Vagina (tissue), 2 donors: ENCODE measurements at regions not wholly inside any gene's neighbourhood (a gene's known extent, or its start where the extent isn't known, plus 50 kb on each side); places are given as distances from the start of the nearest gene placed in this dataset.

ENCODE experiments used
- DNase-seq, 2 donors: peaks; one replicate each; pipeline ENCODE4 v3.0.0-alpha.2; 2017; ENCODE audit errors: extremely low spot score in 2 of 2
- H3K27ac ChIP-seq: fragments of 200-600 bp; sonication (generic); one replicate; pipeline ENCODE4 v1.5.1; 2019
- H3K27me3 ChIP-seq: fragments of 200-600 bp; sonication (generic); one replicate; pipeline ENCODE4 v1.5.1; 2019
- H3K36me3 ChIP-seq, 2 donors: fragments of 200-600 bp; sonication (generic); one replicate each; pipeline ENCODE4 v1.5.1; 2017 to 2019
- H3K4me1 ChIP-seq: fragments of 200-600 bp; sonication (generic); one replicate; pipeline ENCODE4 v1.5.1; 2019
- H3K4me3 ChIP-seq, 2 donors: fragments of 200-600 bp; sonication (generic); 1 replicate in 1 of 2; 2 replicates in 1 of 2; pipeline ENCODE4 v1.5.1; 2016 to 2019
- H3K9me3 ChIP-seq: fragments of 200-600 bp; sonication (generic); one replicate; pipeline ENCODE4 v1.5.1; 2019
- POLR2A ChIP-seq, 2 donors: fragments of 450-650 bp; IDR thresholded peaks; one replicate each; pipeline ENCODE4 v1.6.1; 2017; ENCODE audit warnings: antibody characterized with exemption in 2 of 2, mild to moderate bottlenecking in 2 of 2, moderate library complexity in 2 of 2
- POLR2AphosphoS5 ChIP-seq, 2 donors: sonication (generic); formaldehyde crosslinking; IDR thresholded peaks; one replicate each; pipeline ENCODE4 v1.9.0; 2017; ENCODE audit warnings: antibody characterized with exemption in 2 of 2, mild to moderate bottlenecking in 2 of 2, low read depth in 1 of 2; ENCODE audit not compliant: insufficient read depth in 1 of 2
- intact Hi-C: fragments of 100-400 bp; cut with DNase I; formaldehyde crosslinking; loops from one replicate; pipeline ENCODE4 v1.15.1; 2023
- TF ChIP-seq, protein P1 (sequence below), 3 experiments: fragments of 450-650 bp in 2 of 3; fragments of 200-600 bp in 1 of 3; sonication (generic) in 1 of 3; IDR thresholded peaks; one replicate each; pipeline ENCODE4 v1.5.1; 2017 to 2019; ENCODE audit warnings: antibody characterized with exemption in 3 of 3, mild to moderate bottlenecking in 2 of 3, moderate library complexity in 2 of 3

DNA sequence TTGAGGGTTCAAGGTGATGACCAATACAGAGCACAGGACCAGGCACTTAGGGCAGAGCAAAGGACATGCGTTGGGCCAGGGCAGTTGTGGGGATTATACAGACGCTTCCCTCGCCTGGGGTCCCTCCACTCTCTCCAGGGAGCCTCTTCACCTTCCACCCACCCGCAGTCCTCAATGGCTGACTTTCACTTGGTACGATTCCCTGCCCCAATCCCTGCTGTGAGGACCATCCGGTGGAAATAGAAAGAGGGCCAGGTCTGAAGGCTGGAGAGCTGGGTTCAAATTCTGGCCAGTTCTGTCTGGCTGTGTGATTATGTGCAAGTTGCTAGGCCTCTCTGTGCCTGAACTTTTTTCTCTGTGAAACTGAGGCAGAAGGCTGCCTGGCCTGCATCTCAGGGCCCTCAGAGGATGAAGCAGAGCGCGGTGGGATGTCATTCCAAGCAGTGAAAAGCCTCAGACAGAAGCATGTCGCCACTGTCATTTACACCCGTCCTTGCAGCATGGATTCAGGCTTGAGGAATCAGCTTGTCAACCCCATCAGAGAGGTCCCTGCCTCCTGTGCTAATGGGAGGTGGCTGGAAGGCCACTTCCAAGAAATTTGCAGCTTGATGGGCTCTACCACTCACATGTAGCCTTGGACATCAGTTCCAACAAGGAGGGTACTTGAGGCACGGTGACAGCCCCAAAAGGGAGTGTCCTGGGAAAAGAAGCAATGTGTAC is 206.6 kb upstream of the IER5L start:
- no peak overlapping the region for H3K4me3 ChIP-seq
- intact Hi-C loops, result no loop called here

DNA sequence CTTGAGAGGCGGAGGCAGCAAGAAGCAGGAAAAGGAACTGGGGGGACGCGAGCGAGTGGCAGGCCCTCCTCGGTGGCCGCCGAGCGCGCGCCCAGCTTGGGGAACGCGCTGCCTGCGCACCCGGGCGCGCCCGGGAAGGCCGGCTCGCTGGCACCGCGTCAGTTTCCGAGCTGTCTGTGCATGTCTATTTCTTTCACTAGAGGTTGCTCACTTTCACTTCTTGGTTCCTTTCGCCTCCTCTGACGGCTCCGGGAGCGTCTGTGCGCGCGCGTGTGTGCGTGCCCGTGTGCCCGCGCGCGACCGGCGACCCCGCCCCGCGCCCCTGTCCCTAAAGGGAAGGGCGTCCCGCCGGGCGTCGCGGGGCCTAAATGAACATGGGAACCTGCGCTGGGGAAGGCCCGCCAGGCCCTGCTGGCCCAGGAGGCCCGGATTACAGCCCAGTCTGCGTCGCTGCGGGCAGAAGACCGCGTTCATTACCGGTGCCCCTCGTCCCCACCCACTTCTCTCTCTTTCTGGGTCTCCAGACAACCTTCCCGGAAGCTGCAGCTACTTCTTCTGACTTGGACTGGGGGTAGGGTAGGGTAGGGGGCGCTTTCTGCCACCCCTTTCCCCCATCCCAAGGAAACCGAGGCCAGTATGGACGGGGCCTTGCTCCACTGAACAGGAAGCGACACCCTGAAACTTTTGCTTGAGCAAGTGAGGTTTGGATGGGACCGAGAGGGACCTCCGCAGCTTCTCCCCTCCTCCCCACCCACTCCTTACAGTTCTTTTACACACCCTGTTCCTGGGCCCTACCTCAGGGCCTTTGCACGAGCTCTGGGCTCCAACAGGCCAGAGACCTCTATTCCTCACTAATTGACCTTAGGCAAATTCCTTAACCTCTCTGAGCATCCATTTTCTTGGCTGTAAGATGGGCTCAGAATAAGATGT is 205.8 kb upstream of the IER5L start:
- peak overlapping the region; percentile 96 for H3K27ac ChIP-seq
- DNase-seq, result no peak
- intact Hi-C loops, result no loop called here
- H3K4me3 ChIP-seq, result peak overlapping the region; percentile 52 to 56
- TF ChIP-seq POLR2A (IDR thresholded peaks at IDR 0.05) (no peak), POLR2AphosphoS5 (IDR thresholded peaks at IDR 0.05; ENCODE audit: insufficient read depth in 1 of 2, low read depth in 1 of 2) (no peak)
- TF ChIP-seq, protein P1, sequence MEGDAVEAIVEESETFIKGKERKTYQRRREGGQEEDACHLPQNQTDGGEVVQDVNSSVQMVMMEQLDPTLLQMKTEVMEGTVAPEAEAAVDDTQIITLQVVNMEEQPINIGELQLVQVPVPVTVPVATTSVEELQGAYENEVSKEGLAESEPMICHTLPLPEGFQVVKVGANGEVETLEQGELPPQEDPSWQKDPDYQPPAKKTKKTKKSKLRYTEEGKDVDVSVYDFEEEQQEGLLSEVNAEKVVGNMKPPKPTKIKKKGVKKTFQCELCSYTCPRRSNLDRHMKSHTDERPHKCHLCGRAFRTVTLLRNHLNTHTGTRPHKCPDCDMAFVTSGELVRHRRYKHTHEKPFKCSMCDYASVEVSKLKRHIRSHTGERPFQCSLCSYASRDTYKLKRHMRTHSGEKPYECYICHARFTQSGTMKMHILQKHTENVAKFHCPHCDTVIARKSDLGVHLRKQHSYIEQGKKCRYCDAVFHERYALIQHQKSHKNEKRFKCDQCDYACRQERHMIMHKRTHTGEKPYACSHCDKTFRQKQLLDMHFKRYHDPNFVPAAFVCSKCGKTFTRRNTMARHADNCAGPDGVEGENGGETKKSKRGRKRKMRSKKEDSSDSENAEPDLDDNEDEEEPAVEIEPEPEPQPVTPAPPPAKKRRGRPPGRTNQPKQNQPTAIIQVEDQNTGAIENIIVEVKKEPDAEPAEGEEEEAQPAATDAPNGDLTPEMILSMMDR (IDR thresholded peaks at IDR 0.05), result no peak
- no peaks in the 10 kb centered on the region for H3K36me3 ChIP-seq
- peaks cover 24% of the 10 kb centered on the region for H3K4me1 ChIP-seq
- H3K9me3 ChIP-seq, result no peaks in the 10 kb centered on the region
- H3K27me3 ChIP-seq, result no peaks in the 10 kb centered on the region

More for the DNA sequence above, 206.6 kb upstream of the IER5L start:
- Histone ChIP-seq H3K9me3 (no peaks in the 10 kb centered on the region), H3K27ac (peak overlapping the region; percentile 96), H3K36me3 (no peaks in the 10 kb centered on the region), H3K27me3 (no peaks in the 10 kb centered on the region), H3K4me1 (peaks cover 24% of the 10 kb centered on the region)
- no peak for TF ChIP-seq POLR2A (IDR thresholded peaks at IDR 0.05)
- TF ChIP-seq POLR2AphosphoS5 (IDR thresholded peaks at IDR 0.05; ENCODE audit: insufficient read depth in 1 of 2, low read depth in 1 of 2), result no peak
- TF ChIP-seq, protein P1 (IDR thresholded peaks at IDR 0.05), result no peak
- DNase-seq, result no peak

DNA sequence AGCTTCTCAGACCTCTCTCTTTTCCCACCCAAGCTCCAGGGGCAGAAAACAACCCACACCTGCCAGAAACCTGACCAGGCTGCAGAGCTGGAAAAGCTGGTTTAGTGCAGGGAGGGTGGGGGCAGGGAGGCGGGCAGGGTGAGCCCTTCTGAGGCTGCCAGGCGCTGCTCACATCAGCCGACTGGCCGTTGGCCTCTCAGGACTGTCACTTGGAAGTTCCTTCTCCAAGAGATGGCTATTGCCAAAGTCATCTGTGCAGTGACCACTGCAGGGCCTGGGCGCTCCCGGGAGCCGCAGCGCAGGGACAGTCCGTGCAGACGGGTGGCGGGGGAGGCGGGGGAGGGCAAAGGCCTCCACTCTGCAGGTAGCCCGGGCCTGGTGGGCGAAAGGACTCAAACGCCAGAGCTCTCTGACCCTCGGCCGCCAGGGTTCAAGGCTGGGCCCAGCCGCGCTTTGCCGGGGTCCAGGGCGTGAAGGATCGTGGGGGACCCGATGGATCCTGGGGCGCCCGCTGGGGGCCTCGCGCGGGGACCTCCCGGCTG is 205.0 kb upstream of the IER5L start:
- Histone ChIP-seq H3K36me3 (no peaks in the 10 kb centered on the region), H3K4me3 (peak overlapping the region; percentile 52 to 56), H3K9me3 (no peaks in the 10 kb centered on the region), H3K27ac (peak overlapping the region; percentile 96), H3K4me1 (peaks cover 24% of the 10 kb centered on the region), H3K27me3 (no peaks in the 10 kb centered on the region)
- no peak for DNase-seq
- TF ChIP-seq POLR2AphosphoS5 (IDR thresholded peaks at IDR 0.05; ENCODE audit: insufficient read depth in 1 of 2, low read depth in 1 of 2) (peak; percentile 36 to 48), POLR2A (IDR thresholded peaks at IDR 0.05) (no peak)
- TF ChIP-seq, protein P1 (IDR thresholded peaks at IDR 0.05), result no peak
- intact Hi-C loops, result no loop called here

DNA sequence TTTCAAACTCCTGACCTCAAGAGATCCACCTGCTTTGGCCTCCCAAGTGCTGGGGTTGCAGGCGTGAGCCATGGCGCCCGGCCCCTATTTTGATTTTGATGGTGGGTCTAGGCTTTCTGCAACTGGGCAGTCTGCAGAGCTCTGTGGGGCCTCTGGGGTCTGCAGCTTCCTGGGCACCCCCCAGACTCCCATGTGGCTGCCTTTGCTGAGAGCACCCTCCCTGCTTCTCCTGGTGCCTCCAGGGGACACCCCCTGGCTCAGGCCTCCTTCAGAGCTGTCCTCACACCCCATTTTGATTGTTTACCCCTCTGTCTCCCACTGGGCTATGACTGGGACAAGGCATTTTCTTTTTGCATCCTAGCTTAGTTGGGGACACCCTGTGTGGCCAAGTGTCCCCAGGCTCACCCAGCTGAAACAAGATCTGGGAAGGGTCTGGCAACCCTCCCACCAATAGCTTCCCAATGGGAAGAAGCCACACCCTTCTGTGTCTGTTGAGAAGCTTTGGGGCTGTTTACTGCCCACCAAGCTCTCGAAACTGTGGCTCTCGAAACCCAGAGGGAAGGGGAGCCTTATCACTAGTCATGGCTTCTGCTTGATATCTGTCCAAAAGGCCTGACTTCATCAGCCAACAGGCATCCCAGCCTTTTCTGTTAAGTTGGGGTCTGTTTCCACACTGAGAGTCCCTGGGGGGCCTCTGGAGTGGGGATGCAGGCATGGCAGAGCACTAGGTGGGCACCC is 204.4 kb upstream of the IER5L start:
- peak overlapping the region; percentile 96 for H3K27ac ChIP-seq
- H3K4me3 ChIP-seq, result peak overlapping the region; percentile 52 to 56
- peaks cover 24% of the 10 kb centered on the region for H3K4me1 ChIP-seq
- TF ChIP-seq, protein P1 (IDR thresholded peaks at IDR 0.05), result no peak
- TF ChIP-seq POLR2AphosphoS5 (IDR thresholded peaks at IDR 0.05; ENCODE audit: insufficient read depth in 1 of 2, low read depth in 1 of 2) (no peak), POLR2A (IDR thresholded peaks at IDR 0.05) (no peak)
- DNase-seq, result no peak
- no peaks in the 10 kb centered on the region for H3K36me3 ChIP-seq
- no peaks in the 10 kb centered on the region for H3K27me3 ChIP-seq
- intact Hi-C loops, result no loop called here
- no peaks in the 10 kb centered on the region for H3K9me3 ChIP-seq
